Right lobe of liver (tissue), 6 donors: ENCODE measurements at regions not wholly inside any gene's neighbourhood (a gene's known extent, or its start where the extent isn't known, plus 50 kb on each side); places are given as distances from the start of the nearest gene placed in this dataset.

Experiments
- ATAC-seq, 4 donors: fragments of 200-7000 bp; cut with Tn5 transposase; one replicate each; pipeline ENCODE4 v1.9.1; 2020; ENCODE audit warnings: mild to moderate bottlenecking in 4 of 4, moderate library complexity in 4 of 4
- DNase-seq, 3 donors: peaks; one replicate each; pipeline ENCODE4 v3.0.0-alpha.2; 2020
- H3K27ac ChIP-seq, 3 donors: fragments of 200-600 bp; one replicate each; pipeline ENCODE4 v1.8.0; 2022
- H3K27me3 ChIP-seq, 2 donors: fragments of 200-600 bp; one replicate each; pipeline ENCODE4 v1.8.0; 2022
- H3K36me3 ChIP-seq, 4 donors: fragments of 200-600 bp; sonication (generic) in 1 of 4; one replicate each; pipeline versions ENCODE4 v1.5.1 to v1.8.0; 2017 to 2022; ENCODE audit warnings: control low read depth in 1 of 4
- H3K4me1 ChIP-seq, 4 donors: fragments of 200-600 bp; sonication (generic) in 1 of 4; one replicate each; pipeline versions ENCODE4 v1.5.1 to v1.8.0; 2017 to 2022; ENCODE audit warnings: control low read depth in 1 of 4
- H3K4me3 ChIP-seq, 3 donors: fragments of 200-600 bp; one replicate each; pipeline ENCODE4 v1.8.0; 2022
- H3K9me3 ChIP-seq, 4 donors: fragments of 200-600 bp; sonication (generic) in 1 of 4; one replicate each; pipeline versions ENCODE4 v1.5.1 to v1.8.0; 2017 to 2022; ENCODE audit warnings: control low read depth in 1 of 4
- CTCF ChIP-seq, 4 donors: fragments of 200-600 bp in 3 of 4; fragments of 450-650 bp in 1 of 4; IDR thresholded peaks; one replicate each; pipeline versions ENCODE4 v1.5.1 to v1.8.0; 2016 to 2022; ENCODE audit warnings: antibody characterized with exemption in 4 of 4, mild to moderate bottlenecking in 2 of 4
- POLR2A ChIP-seq: fragments of 450-650 bp; IDR thresholded peaks from one replicate; pipeline ENCODE4 v1.6.1; 2017; ENCODE audit warnings: antibody characterized with exemption, mild to moderate bottlenecking
- WGBS: methylation state at CpG from one replicate; pipeline ENCODE4 v1.1.6; 2018; ENCODE audit warnings: low coverage, low lambda C conversion rate; ENCODE audit not compliant: insufficient coverage; ENCODE audit errors: missing lambda C conversion rate; 5-methylcytosine and 5-hydroxymethylcytosine counted together
- intact Hi-C, 2 donors: fragments of 100-400 bp; cut with DNase I; formaldehyde crosslinking; loops; one replicate each; pipeline versions ENCODE4 v1.11.2 to v1.14.1; 2022
- donor health status: DM: no; HTN: yes; CAD: no.
- donor health status: DM: no; HTN: no; CAD: no.
- donor health status: DM: no; HTN: no; CAD: no.
- donor health status: DM: no; HTN: yes; CAD: no.
- donor health status: DM: no; HTN: yes; CAD: no.

GRCh38 chr10:4001811-4002210 lies 216.8 kb upstream of the KLF6 start:
- intact Hi-C loops, result no loop called here
- no peaks in the 10 kb centered on the region for H3K4me1 ChIP-seq
- H3K27ac ChIP-seq, result no peak overlapping the region
- WGBS, result 60% methylated on average over 2 of the region's 2 CpGs
- H3K27me3 ChIP-seq, result no peaks in the 10 kb centered on the region
- TF ChIP-seq POLR2A (no peak), CTCF (IDR thresholded peaks at IDR 0.05) (no peak)
- ATAC-seq (no peak), DNase-seq (no peak)
- no peak overlapping the region for H3K4me3 ChIP-seq
- H3K9me3 ChIP-seq, result no peaks in the 10 kb centered on the region
- no peaks in the 10 kb centered on the region for H3K36me3 ChIP-seq

- TF ChIP-seq POLR2A, result no peak
- TF ChIP-seq CTCF (IDR thresholded peaks at IDR 0.05), result no peak
- Histone ChIP-seq H3K9me3 (no peaks in the 10 kb centered on the region), H3K27ac (no peak overlapping the region), H3K4me3 (no peak overlapping the region), H3K36me3 (no peaks in the 10 kb centered on the region), H3K4me1 (no peaks in the 10 kb centered on the region), H3K27me3 (no peaks in the 10 kb centered on the region)
- ATAC-seq (no peak), DNase-seq (no peak)
- 22% methylated on average over 2 of the region's 2 CpGs for WGBS
- intact Hi-C loops, result no loop called here
Observed at GRCh38 chr10:3999642-4000041, 214.6 kb upstream of the KLF6 start.

DNA sequence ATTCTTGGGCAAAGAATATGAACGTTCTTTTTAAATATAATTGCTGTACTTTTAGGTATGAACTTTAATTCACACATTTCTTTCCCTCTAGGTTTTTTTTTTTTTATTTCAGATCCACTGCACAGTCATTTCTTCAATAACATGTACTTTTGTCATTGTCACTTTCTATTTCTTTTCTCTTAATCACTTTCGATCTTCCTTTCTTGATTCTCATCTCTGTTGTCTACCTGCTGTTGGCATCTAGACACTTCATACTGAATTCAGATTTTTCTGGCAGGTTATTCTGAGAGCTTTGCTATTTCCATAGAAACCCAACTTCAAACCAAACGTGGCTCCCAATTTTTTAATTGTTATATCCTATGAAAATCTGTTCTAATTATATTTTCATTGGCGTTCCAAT lies 211.7 kb upstream of the KLF6 start:
- Histone ChIP-seq H3K36me3 (no peaks in the 10 kb centered on the region), H3K4me3 (no peak overlapping the region), H3K9me3 (no peaks in the 10 kb centered on the region), H3K27ac (no peak overlapping the region), H3K27me3 (no peaks in the 10 kb centered on the region), H3K4me1 (no peaks in the 10 kb centered on the region)
- DNase-seq (no peak), ATAC-seq (no peak)
- intact Hi-C loops, result no loop called here
- no peak for TF ChIP-seq CTCF (IDR thresholded peaks at IDR 0.05)
- no peak for TF ChIP-seq POLR2A
- WGBS, result 60% methylated on average over 4 of the region's 4 CpGs

DNA sequence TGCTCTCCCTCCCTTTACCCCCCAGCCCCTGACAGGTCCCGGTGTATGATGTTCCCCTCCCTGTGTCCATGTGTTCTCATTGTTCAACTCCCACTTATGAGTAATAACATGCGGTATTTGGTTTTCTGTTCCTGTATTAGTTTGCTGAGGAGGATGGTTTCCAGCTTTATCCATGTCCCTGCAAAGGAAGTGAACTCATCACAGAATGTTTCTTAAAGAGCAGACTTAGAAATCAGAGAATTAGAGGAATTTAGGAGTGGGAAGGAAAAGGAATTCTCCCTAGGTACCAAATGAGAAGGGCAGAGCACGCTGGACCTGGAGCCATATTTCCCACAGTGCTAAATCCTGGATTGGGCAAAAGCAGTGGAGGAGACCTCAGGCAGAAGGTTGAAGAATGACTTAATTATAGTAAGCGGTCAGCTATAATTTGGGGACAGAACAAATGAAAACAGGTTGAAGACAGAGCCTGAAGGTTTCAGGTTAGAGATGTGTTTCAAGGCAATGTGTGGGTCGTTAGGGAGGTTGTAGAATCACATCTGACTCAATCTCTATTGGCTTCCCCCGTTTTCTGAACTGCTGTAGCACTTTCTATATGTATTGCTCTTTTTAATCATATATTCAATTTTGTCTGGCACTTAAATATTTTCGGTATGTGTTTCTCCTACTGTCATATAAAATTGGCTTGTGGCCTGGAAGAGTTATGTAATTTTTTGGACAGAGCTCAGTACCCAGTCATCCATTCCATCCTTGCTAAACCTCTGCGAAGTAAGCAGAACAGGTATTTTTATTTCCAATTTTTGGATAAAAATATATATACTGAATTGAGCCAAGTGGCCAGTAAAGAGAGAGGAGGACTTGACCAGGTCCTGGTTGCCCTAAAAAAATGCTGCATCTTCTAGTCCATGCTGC lies 210.5 kb upstream of the KLF6 start:
- ATAC-seq, result no peak
- no peak for DNase-seq
- no peaks in the 10 kb centered on the region for H3K36me3 ChIP-seq
- TF ChIP-seq POLR2A, result no peak
- no peak for TF ChIP-seq CTCF (IDR thresholded peaks at IDR 0.05)
- no peak overlapping the region for H3K4me3 ChIP-seq
- WGBS, result 65% methylated on average over 8 of the region's 8 CpGs
- intact Hi-C loops, result no loop called here
- no peak overlapping the region for H3K27ac ChIP-seq
- no peaks in the 10 kb centered on the region for H3K4me1 ChIP-seq
- H3K9me3 ChIP-seq, result no peaks in the 10 kb centered on the region
- no peaks in the 10 kb centered on the region for H3K27me3 ChIP-seq
